GM23338 (cell line): ENCODE measurements at regions not wholly inside any gene's neighbourhood (a gene's known extent, or its start where the extent isn't known, plus 50 kb on each side); places are given as distances from the start of the nearest gene placed in this dataset.

ENCODE experiments used
- CTCF ChIP-seq, 2 experiments: fragments of 200-600 bp in 1 of 2; sonication (generic) in 1 of 2; conservative IDR thresholded peaks; 2 replicates each; pipeline versions ENCODE4 v1.5.1 to v1.6.1; 2016 to 2017; ENCODE audit warnings: antibody characterized with exemption in 2 of 2, low read depth in 2 of 2, mild to moderate bottlenecking in 2 of 2, moderate library complexity in 1 of 2
- ETS1 ChIP-seq: IDR thresholded peaks from 2 replicates; pipeline ENCODE4 v1.6.1; 2016; ENCODE audit warnings: antibody characterized with exemption
- EZH2 ChIP-seq: fragments of 200-600 bp; sonication (generic); IDR thresholded peaks from one replicate; pipeline ENCODE4 v1.8.0; 2017; ENCODE audit warnings: antibody characterized with exemption, mild to moderate bottlenecking, low read depth; ENCODE audit not compliant: unreplicated experiment
- EZH2phosphoT487 ChIP-seq: fragments of 200-600 bp; sonication (generic); IDR thresholded peaks from one replicate; pipeline ENCODE4 v1.8.1; 2018; ENCODE audit warnings: antibody characterized with exemption; ENCODE audit not compliant: unreplicated experiment
- POLR2AphosphoS5 ChIP-seq: IDR thresholded peaks from 2 replicates; pipeline ENCODE4 v1.6.1; 2016; ENCODE audit warnings: antibody characterized with exemption, low read depth
- ZNF114 ChIP-seq: fragments of 250-450 bp; sonication (Bioruptor Pico); IDR thresholded peaks from 2 replicates; pipeline ENCODE4 v1.5.0; 2020; ENCODE audit warnings: mild to moderate bottlenecking, moderate library complexity
- ZNF331 ChIP-seq: fragments of 250-450 bp; sonication (Bioruptor Pico); IDR thresholded peaks from 2 replicates; pipeline ENCODE4 v1.5.0; 2020; ENCODE audit warnings: low read depth, mild to moderate bottlenecking, moderate library complexity

- TF ChIP-seq CTCF (conservative IDR thresholded peaks at IDR 0.05; ENCODE audit: low read depth in 2 of 2) (no peak), EZH2 (no peak), ETS1 (no peak), POLR2AphosphoS5 (no peak), ZNF331 (CRISPR knock-in tag) (no peak), ZNF114 (CRISPR knock-in tag) (no peak), EZH2phosphoT487 (no peak)
Observed at GRCh38 chr4:44961001-44961755, 234.8 kb upstream of the GNPDA2 start.
